ENCODE measurements at regions not wholly inside any gene's neighbourhood (a gene's known extent, or its start where the extent isn't known, plus 50 kb on each side); places are given as distances from the start of the nearest gene placed in this dataset.

DNA sequence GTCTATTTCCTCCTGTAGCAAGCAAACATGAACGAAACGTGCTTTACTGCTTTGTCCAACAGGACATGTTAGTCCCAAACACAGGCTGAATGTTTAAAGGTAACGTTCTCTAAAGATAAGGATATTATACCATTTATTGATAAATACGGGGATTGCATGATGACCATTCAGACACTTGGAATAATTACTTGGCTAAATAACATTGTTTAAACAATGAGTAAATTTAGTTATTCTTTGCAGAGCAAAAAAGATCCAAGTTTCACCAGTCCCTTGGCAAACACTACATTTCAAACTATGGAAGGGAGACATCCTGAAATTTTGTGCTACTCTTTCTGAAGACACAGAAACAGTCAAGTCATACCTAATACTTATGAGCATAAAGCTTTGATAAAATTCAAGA, 88.0 kb downstream of the ZNF280B start:
- DNase-seq (ENCODE audit: low read depth): no peak

DNA sequence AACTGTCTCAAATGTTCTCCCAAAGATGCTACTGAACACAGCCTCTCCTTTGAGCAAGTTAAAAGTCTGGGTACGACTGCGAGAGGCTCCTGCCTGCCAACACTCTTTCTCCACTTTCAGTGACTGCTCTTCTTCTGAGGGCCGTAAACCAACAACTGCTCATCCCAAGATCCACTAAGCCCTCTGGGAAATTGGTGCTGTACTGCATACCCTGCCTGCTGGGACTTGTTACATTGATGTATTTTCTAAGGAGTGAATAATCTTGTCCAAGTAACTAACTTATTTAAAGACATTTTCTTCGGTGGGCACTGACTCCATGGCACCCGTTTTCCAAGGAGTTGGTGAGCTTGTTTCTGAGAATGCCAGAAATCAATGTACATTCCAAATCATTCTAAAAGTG, 87.2 kb downstream of the ZNF280B start:
- no peak for DNase-seq (ENCODE audit: low read depth)

DNA sequence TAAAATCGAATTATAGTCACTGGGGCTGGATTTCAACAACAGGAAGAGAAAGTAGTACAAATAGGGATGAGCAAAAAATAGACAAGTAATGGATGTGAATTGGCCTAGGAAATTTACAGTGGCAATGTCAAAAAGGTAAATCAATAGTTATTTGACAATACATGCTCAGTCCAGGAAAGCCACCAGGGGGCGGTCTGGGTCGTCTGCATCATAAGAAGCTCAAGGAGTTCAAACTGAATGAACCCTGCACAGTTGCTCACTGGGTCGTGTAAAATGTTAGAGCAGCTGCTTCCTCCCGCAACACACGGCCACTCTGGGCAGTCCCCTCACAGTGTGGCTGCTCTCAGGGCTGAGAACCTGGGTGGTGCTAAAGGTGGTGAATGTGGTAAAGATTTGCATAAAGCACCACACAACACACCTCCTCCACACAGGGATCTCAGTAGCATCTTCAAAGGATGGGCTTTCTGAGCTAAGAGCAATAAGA, 85.9 kb downstream of the ZNF280B start:
- DNase-seq (ENCODE audit: low read depth): peak; percentile 55

DNA sequence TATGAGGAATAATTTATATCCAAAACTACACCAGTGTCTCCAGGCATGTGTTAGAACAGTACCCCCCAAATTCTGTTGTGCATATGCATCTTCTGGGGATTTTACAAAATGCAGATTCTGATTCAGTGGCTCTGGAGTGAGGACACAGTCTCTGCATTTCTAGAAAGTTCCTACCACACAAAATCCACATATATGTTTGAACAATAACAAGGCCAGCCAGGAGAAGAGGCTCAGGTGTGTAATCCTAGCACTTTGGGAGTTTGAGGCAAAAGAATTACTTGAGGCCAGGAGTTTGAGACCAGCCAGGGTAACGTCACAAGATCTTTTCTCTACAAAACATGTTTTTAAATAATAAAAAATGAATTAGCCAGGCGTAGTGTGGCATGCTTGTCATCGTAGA, 84.9 kb downstream of the ZNF280B start:
- no peak for DNase-seq (ENCODE audit: low read depth)

DNA sequence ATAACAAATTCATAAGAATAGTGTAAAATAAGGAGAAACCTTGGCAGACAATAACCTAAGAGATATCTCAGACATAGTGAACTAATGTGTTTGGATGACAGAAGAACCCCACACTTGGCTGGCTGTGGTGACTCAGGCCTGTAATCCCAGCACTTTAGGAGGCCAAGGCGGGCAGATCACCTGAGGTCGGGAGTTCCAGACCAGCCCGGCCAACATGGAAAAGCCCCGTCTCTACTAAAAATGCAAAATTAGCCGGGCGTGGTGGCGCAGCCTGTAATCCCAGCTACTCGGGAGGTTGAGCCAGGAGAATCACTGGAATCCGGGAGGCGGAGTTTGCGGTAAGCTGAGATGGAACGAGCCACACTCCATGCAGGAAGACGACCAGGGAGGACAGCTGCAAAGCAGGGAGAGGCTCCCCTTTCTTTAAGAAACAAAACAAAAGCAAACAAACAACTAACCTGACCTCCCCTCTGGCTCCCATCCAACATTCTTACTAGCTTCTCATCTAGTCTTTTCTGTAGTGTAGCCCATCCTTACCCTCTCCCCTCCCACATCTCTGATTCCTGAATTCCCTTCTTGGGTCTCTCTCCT, 84.2 kb downstream of the ZNF280B start:
- no peak for DNase-seq (ENCODE audit: low read depth)

DNA sequence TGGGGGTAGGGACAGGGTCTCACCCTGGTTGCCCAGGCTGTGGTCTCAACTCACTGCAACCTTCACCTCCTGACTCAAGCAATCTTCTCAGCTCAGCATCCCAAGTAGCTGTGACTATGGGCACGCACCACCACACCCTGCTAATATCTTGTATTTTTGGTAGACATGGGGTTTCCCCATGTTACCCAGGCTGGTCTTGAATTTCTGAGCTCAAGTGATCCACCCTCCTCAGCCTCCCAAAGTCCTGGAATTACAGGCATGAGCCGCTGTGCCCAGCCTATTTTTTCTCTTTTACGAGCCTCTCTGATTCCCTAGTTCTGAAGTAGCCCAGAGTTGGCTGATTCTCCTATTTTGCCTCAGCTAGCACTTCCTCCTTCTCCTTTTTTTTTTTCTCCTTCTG, 83.6 kb downstream of the ZNF280B start:
- DNase-seq (ENCODE audit: low read depth): no peak

DNA sequence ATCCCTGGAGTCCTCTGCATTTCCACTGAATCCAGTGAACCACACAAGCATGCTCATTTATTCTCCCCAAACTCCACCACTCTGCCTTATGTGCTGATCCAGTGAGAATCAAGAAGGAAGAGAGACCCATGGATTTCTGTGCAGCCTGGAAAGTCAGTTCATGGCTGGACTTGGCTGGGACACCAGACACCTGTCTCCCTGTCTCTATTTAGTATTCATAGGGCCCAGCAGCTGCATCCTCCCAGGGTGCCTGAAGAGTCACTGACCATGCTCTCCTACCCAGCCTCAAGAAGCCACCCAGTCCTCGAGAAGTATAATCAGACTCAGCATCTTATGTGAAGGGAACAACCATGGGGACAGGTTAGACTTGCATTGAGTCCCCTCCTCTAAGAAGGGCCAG, 83.2 kb downstream of the ZNF280B start:
- no peak for DNase-seq (ENCODE audit: low read depth)

DNA sequence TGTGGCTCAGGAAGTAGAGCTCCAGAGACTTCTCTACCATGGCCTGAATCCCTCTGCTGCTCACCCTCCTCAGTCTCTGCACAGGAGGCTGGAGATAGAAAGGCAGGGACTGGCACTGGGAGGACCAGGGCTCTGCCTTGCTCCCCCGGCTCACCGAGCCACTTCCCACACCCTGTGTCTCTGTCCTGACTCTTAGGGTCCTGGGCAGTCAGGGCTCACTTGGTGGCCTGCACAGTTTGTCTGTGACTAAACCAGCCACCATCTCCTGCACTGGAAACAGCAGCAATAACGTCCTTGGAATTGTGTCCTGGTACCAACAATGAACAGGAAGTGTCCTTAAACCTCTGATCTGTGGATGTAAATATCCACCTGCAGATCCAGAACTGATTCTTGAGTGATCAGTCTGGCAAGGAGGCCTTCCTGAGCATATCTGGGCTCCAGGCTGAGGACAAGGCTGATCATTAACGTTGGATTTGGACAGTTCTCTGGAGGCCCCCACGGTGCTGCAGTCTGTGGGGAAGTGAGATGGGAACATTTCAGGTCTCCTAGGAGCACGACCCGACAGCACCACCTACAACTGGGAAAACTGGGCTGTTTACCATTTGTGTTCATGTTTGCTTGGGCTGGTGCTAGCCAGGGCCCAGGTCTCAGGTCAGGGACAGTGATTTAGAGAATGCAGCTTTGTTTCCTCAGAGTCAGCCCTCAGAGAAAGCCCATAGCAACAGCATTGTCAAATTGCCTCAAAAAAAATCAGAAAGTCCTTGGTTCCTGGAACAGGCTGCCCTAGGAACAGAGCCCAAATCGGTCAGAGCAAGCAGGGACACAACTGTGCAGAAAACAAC, 82.5 kb downstream of the ZNF280B start:
- no peak for DNase-seq (ENCODE audit: low read depth)

DNA sequence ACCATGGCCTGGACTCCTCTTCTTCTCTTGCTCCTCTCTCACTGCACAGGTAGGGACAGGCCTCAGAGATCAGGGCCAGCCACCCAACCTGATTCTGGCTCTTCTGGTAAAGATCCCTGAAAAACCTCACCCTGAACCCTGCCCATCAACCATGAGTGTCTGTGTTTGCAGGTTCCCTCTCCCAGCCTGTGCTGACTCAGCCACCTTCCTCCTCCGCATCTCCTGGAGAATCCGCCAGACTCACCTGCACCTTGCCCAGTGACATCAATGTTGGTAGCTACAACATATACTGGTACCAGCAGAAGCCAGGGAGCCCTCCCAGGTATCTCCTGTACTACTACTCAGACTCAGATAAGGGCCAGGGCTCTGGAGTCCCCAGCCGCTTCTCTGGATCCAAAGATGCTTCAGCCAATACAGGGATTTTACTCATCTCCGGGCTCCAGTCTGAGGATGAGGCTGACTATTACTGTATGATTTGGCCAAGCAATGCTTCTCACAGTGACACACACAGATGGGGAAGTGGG, 80.9 kb downstream of the ZNF280B start:
- no peak for DNase-seq (ENCODE audit: low read depth)

DNA sequence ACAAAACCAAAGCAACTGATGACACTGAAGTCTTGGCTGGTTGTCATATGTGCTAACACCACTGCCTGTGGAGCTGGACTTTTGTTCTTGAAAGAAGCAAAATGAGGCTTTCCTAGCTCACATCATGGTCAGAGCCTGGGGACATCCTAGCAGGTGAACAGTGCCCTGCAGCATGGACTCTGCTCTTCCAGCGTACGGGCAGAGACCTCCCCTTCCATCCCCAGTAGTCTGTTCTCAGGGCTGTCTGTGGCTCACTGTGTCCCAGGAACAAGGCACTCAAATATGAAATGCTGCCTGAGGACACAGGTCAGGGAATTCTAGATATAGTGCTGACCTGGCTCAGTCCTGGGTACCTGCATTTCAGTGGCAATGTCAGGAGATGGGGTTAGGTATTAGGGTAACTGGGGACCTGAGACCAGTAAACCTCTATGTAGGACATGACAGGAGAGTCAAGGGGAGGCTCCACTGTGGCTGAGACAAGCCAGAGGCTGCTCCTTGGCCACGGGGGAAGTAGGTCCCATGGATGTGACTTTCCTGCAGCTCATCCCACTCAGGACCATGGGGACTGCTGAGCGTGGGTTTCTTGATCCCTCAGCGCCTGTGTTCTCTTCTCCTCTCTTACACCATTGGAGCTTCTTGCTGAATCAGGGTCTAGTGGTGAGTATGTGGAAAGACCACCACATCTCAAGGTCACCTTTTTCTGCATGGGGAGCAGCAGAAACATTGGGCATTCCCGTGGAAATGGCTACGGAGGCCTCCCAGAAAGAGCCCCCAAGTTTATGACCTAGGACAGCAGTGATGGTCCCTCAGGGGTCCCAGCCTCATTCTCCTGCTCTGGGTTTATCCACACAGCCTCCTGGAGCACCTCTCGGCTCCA, 80.1 kb downstream of the ZNF280B start:
- DNase-seq (ENCODE audit: low read depth): no peak

DNA sequence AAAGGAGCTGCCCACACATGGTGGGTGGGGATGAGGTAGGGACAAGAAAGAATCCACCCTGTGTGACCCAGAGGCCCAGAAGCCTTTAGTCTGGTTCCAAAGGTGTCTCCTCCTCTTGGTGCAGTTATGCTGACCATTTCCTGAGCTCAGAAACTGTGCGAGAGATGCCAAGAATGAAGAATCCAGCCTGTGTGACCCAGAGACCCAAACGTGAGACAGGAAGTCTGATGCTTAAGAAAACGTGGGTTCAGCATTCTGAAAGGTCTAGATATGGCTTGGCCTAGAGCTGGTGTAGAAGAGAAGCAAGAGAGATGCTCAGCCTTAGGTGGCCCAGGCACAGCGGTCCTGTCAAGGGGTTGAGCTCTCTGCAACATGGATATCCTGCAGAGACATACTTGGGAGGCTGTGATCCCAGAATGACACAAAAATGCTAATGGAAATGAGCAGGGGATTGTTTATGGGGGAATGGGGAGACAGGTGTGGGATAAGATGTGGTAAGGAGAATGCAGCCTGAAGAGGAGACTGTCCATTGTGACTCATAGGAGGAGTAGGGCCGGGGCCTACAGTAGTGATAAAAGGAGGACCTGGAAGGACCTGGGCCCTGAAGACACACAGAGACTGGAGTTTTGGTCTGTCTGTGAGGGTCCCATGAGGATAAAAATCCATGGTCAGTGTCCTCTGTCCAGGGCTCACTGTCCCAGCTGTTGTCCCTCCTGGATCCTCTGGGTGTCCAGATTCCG, 79.0 kb downstream of the ZNF280B start:
- DNase-seq (ENCODE audit: low read depth): no peak

DNA sequence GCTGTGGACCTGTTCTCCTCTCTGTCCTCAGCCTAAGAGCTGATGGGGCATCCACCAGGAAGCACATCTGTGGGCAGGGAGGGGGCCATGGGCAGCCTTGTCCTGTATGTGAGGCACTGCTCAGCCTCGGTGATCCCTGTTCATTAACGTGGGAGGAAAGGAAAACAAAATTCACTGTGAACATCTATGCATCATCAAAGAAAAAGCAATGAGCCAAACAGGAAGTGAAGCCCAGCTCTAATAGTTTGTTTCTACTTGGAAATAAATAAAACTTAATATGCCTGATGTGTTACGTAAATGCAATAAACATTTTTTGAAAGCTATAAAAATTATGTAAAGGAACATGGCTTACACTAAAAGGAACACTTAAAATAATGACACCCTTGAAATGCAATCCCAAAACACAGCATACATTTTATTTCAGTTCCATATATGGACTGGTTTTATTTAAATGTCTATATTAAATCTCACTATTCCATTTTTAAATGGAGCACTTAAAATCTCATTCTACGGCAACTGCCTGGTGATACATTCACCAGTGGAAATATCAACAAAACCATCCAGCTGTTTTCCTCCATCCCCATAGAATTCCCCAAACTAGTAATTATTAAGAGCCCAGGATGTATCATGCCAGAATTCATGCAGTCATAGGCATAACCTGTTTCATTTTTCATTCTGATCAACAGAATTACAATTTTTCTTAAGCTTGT, 78.3 kb downstream of the ZNF280B start:
- DNase-seq (ENCODE audit: low read depth): no peak

DNA sequence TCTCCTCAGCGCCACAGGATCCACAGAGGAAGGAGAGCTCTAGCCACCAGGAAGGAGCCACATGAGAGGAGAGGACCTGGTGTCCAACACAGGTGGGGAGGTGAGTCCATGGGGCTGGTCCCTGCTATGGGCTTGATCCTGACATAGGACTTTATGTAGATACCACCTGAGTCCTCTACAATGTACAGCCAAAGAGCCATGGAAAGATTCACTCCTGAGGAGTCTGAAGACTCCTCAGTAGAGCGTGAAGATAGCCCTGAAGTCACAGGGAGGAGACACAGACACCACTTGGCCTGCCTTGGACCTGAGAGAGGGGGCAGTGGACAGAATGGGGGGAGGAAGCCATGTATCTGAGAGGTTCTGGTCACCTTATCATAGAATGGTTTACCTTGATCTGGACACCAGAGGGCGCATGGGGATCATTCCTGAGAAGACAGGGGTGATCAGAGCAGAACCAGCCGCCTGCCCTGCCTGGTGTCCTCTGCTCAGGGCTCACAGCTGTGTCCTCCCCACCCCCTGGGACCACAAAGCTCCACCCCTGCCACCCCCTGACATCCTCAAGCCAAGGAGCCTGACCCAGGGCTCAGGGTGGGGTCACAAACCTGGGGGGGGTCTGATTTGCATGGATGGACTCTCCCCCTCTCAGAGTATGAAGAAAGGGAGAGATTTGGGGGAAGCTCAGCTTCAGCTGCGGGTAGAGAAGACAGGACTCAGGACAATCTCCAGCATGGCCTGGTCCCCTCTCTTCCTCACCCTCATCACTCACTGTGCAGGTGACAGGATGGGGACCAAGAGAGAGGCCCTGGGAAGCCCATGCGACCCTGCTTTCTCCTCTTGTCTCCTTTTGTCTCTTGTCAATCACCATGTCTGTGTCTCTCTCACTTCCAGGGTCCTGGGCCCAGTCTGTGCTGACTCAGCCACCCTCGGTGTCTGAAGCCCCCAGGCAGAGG, 77.0 kb downstream of the ZNF280B start:
- peak; percentile 46 for DNase-seq (ENCODE audit: low read depth)

DNA sequence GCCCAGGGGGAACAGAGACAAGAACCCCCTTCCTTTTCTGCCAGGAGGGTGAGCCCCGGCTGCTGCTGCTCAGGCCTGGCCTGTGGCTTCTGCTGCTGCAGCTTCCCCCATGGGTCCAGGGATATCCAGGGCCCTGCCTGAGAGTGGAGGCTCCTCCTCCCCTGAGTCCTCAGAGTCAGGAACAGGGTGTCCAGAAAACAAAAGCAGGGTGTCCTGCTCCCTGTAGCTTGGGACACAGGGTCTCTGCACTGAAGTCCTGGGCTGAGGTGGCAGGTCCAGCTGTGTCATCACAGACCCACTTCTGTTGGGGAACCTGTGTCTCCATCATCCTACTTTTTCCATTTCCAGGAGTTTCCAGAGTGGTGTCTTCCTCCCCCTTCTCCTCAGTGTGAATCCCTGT, 76.1 kb downstream of the ZNF280B start:
- DNase-seq (ENCODE audit: low read depth): no peak

DNA sequence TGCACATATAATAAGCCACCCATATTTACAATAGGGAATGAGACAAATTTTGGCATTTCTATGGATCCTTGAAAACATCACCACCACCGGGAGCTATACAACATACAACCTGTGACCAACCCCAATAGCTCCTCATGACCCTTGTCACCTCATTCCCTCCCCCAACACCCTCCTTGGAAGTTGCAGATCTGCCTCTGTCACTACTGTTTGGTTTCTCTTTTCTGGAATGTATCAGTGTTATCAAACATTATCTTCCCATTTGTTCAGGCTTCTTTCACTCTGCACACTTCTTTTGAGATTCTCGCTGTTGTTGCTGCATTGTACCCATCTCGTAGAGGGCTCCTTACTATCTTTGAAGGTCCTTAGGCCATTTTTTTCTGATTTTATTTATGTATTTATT, 75.6 kb downstream of the ZNF280B start:
- no peak for DNase-seq (ENCODE audit: low read depth)

DNA sequence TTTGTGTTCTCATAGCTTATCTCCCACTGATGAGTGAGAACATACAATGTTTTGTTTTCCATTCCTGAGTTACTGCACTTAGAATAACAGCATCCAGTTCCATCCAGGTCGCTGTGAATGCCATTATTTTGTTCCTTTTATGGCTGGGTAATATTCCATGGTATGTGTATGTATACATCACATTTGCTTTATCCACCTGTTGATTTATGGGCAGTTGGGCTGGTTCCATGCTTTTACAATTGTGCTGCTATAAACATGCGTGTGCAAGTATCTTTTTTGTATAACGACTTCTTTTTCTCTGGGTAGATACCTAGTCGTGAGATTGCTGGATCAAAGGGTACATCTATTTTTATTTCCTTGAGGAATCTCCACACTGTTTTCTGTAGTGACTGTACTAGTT, 74.8 kb downstream of the ZNF280B start:
- DNase-seq (ENCODE audit: low read depth): no peak

Measured in activated T-cell treated with anti-CD3 and anti-CD28 coated beads for 48 hours (primary cell).